Mesenchymal stem cell (in vitro differentiated cells and primary cell): ENCODE measurements at regions not wholly inside any gene's neighbourhood (a gene's known extent, or its start where the extent isn't known, plus 50 kb on each side); places are given as distances from the start of the nearest gene placed in this dataset.
A peak's percentile ranks its signal among the peaks of the same experiment; 100 is the strongest.

Source experiments
- DNase-seq: peaks from one replicate; pipeline ENCODE4 v3.0.0-alpha.2; 2013
- H2AFZ ChIP-seq: one replicate; pipeline ENCODE4 v1.6.1; 2013; ENCODE audit warnings: low read depth, mild to moderate bottlenecking, control low read depth, inconsistent platforms, low read length, moderate library complexity
- H2AK5ac ChIP-seq: 2 replicates; pipeline ENCODE4 v1.6.1; 2013; ENCODE audit warnings: low read length, moderate library complexity, mild to moderate bottlenecking, inconsistent platforms; ENCODE audit not compliant: severe bottlenecking
- H2BK120ac ChIP-seq: one replicate; pipeline ENCODE4 v1.6.1; 2013; ENCODE audit warnings: low read depth, mild to moderate bottlenecking, inconsistent platforms, low read length, moderate library complexity
- H2BK12ac ChIP-seq, 2 experiments: one replicate each; pipeline ENCODE4 v1.6.1; 2013; ENCODE audit warnings: inconsistent platforms in 2 of 2, low read length in 2 of 2, mild to moderate bottlenecking in 2 of 2, moderate library complexity in 2 of 2, control low read depth in 1 of 2
- H2BK15ac ChIP-seq: one replicate; pipeline ENCODE4 v1.6.1; 2013; ENCODE audit warnings: mild to moderate bottlenecking, low read depth, inconsistent platforms; ENCODE audit not compliant: poor library complexity, severe bottlenecking
- H2BK5ac ChIP-seq: 2 replicates; pipeline ENCODE4 v1.6.1; 2013; ENCODE audit warnings: low read depth, mild to moderate bottlenecking, low read length, control low read depth, inconsistent platforms; ENCODE audit not compliant: poor library complexity, severe bottlenecking
- H3K14ac ChIP-seq, 2 experiments: one replicate each; pipeline ENCODE4 v1.6.1; 2013; ENCODE audit warnings: inconsistent platforms in 2 of 2, low read length in 2 of 2, control low read depth in 1 of 2, mild to moderate bottlenecking in 1 of 2, moderate library complexity in 1 of 2
- H3K18ac ChIP-seq, 2 experiments: one replicate each; pipeline ENCODE4 v1.6.1; 2013; ENCODE audit warnings: inconsistent platforms in 2 of 2, low read length in 2 of 2, control low read depth in 1 of 2, low read depth in 1 of 2, mild to moderate bottlenecking in 1 of 2
- H3K23ac ChIP-seq, 2 experiments: one replicate each; pipeline ENCODE4 v1.6.1; 2013; ENCODE audit warnings: inconsistent platforms in 2 of 2, low read length in 2 of 2, mild to moderate bottlenecking in 2 of 2, moderate library complexity in 2 of 2, control low read depth in 1 of 2
- H3K27ac ChIP-seq: 2 replicates; pipeline ENCODE4 v1.5.1; 2013; ENCODE audit warnings: mild to moderate bottlenecking, moderate library complexity, low read length, control low read depth, inconsistent platforms; ENCODE audit not compliant: poor library complexity, severe bottlenecking
- H3K27me3 ChIP-seq, 2 experiments: 2 replicates each; pipeline versions ENCODE4 v1.6.1 to v1.7.0; 2013; ENCODE audit warnings: low read length in 2 of 2, mild to moderate bottlenecking in 2 of 2, moderate library complexity in 2 of 2, control low read depth in 1 of 2, inconsistent platforms in 1 of 2; ENCODE audit not compliant: control insufficient read depth in 1 of 2, insufficient read depth in 1 of 2
- H3K36me3 ChIP-seq, 2 experiments: 2 replicates each; pipeline versions ENCODE4 v1.6.1 to v1.7.0; 2013; ENCODE audit warnings: low read length in 2 of 2, control low read depth in 1 of 2, inconsistent platforms in 1 of 2, low read depth in 1 of 2, mild to moderate bottlenecking in 1 of 2; ENCODE audit not compliant: insufficient read depth in 2 of 2, control insufficient read depth in 1 of 2
- H3K4ac ChIP-seq, 2 experiments: one replicate each; pipeline ENCODE4 v1.6.1; 2013; ENCODE audit warnings: inconsistent platforms in 2 of 2, low read length in 2 of 2, mild to moderate bottlenecking in 2 of 2, moderate library complexity in 2 of 2, control low read depth in 1 of 2, low read depth in 1 of 2
- H3K4me1 ChIP-seq: 2 replicates; pipeline ENCODE4 v1.6.1; 2013; ENCODE audit warnings: low read depth, low read length, control low read depth; ENCODE audit not compliant: control insufficient read depth, insufficient read depth
- H3K4me2 ChIP-seq: 2 replicates; pipeline ENCODE4 v1.6.1; 2013; ENCODE audit warnings: low read length, mild to moderate bottlenecking, inconsistent platforms; ENCODE audit not compliant: poor library complexity, severe bottlenecking
- H3K4me3 ChIP-seq, 2 experiments: 2 replicates each; pipeline versions ENCODE4 v1.5.1 to v1.7.0; 2013; ENCODE audit warnings: low read length in 2 of 2, mild to moderate bottlenecking in 2 of 2, control low read depth in 1 of 2, low read depth in 1 of 2; ENCODE audit not compliant: insufficient read depth in 1 of 2
- H3K79me1 ChIP-seq: replicated peaks from 2 replicates; pipeline ENCODE4 v1.6.1; 2013; ENCODE audit warnings: mild to moderate bottlenecking, control low read depth, low read length, inconsistent platforms; ENCODE audit not compliant: poor library complexity, severe bottlenecking
- H3K9ac ChIP-seq: 2 replicates; pipeline ENCODE4 v1.7.0; 2013; ENCODE audit warnings: mild to moderate bottlenecking, low read length, moderate library complexity
- H3K9me3 ChIP-seq: 2 replicates; pipeline ENCODE4 v1.7.0; 2013; ENCODE audit warnings: mild to moderate bottlenecking, low read length; ENCODE audit not compliant: control insufficient read depth
- H4K8ac ChIP-seq: one replicate; pipeline ENCODE4 v1.6.1; 2013; ENCODE audit warnings: inconsistent platforms, mild to moderate bottlenecking, low read length, moderate library complexity
- H4K91ac ChIP-seq: one replicate; pipeline ENCODE4 v1.6.1; 2013; ENCODE audit warnings: mild to moderate bottlenecking, low read length, inconsistent platforms
- WGBS: methylation state at CpG from one replicate; pipeline ENCODE4 v1.1.7; 2013; ENCODE audit warnings: mixed read lengths; 5-methylcytosine and 5-hydroxymethylcytosine counted together

GRCh38 chr2:18998491-18998890, 359.9 kb downstream of the OSR1 start:
- Histone ChIP-seq H3K4ac (no peak overlapping the region), H3K14ac (no peak overlapping the region), H3K27ac (peak overlapping the region; percentile 68), H4K91ac (no peak overlapping the region), H3K4me2 (no peak overlapping the region), H2AFZ (no peak overlapping the region), H3K18ac (no peak overlapping the region), H2BK15ac (no peak overlapping the region), H2BK5ac (no peak overlapping the region), H3K4me3 (no peak overlapping the region), H2AK5ac (no peak overlapping the region), H3K9me3 (no peaks in the 10 kb centered on the region), H3K27me3 (no peaks in the 10 kb centered on the region), H3K79me1 (no peaks in the 10 kb centered on the region), H3K4me1 (peaks cover 4% of the 10 kb centered on the region), H2BK120ac (no peak overlapping the region), H4K8ac (no peak overlapping the region), H3K36me3 (no peaks in the 10 kb centered on the region), H3K9ac (no peak overlapping the region), H3K23ac (no peak overlapping the region), H2BK12ac (no peak overlapping the region)
- no CpG with 5 or more reads among the region's 1 CpG for WGBS
- DNase-seq = no peak

DNA sequence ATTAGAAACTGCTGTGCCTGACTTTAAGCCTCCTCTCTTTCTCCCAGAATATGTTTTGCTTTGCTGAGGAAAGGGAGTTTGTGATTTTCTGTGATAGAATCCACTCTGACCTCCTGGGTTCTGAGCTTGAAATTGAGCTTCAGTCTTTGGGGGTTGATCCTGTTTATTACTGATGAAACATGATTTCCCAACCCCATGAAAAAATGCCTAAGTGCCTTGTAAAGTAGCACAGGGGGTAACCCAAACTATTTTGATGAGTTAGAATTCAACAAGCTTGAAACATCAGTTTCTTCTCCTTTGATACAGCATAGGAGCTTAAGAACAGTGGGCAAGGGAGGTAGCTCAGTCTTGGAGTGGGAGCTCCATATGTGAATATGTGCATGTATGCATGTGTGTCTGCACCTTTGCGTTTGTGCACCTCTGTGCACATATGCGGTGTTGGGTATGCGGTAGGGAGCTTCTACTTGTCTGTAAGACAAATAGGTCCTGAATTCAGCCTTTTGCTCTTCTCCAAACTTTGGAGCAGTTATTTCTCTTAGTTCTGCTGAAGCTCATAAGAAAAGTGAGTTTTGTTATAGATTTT, 364.6 kb downstream of the OSR1 start:
- H3K9ac ChIP-seq = no peak overlapping the region
- H3K27ac ChIP-seq = no peak overlapping the region
- no peak overlapping the region for H3K23ac ChIP-seq
- H3K9me3 ChIP-seq = no peaks in the 10 kb centered on the region
- H3K4me3 ChIP-seq = no peak overlapping the region
- peak overlapping the region in 1 of 2 experiments; percentile 74 for H3K18ac ChIP-seq
- H2BK5ac ChIP-seq = no peak overlapping the region
- H3K4me1 ChIP-seq = peaks cover 8% of the 10 kb centered on the region
- no peak overlapping the region for H3K4ac ChIP-seq
- H2BK12ac ChIP-seq = peak overlapping the region in 1 of 2 experiments; percentile 86
- no peak overlapping the region for H4K91ac ChIP-seq
- no peaks in the 10 kb centered on the region for H3K79me1 ChIP-seq
- no peak overlapping the region for H3K4me2 ChIP-seq
- H2AFZ ChIP-seq = no peak overlapping the region
- H2BK120ac ChIP-seq = no peak overlapping the region
- no peak overlapping the region for H2BK15ac ChIP-seq
- H4K8ac ChIP-seq = no peak overlapping the region
- DNase-seq = no peak
- H3K14ac ChIP-seq = no peak overlapping the region
- H2AK5ac ChIP-seq = peak overlapping the region; percentile 73
- no peaks in the 10 kb centered on the region for H3K27me3 ChIP-seq
- 94% methylated on average over 3 of the region's 3 CpGs for WGBS
- no peaks in the 10 kb centered on the region for H3K36me3 ChIP-seq

- H3K4me3 ChIP-seq = peak overlapping the region in 1 of 2 experiments; percentile 21
- peak overlapping the region; percentile 21 for H3K4me2 ChIP-seq
- H3K36me3 ChIP-seq = no peaks in the 10 kb centered on the region
- H3K14ac ChIP-seq = peak overlapping the region in 1 of 2 experiments; percentile 71
- 68% methylated on average over 1 of the region's 5 CpGs for WGBS
- H4K8ac ChIP-seq = peak overlapping the region; percentile 61
- H3K4ac ChIP-seq = peak overlapping the region; percentile 41 to 89
- no peak overlapping the region for H2AFZ ChIP-seq
- H2BK12ac ChIP-seq = peak overlapping the region; percentile 92 to 99
- peak overlapping the region; percentile 100 for H2AK5ac ChIP-seq
- H3K27ac ChIP-seq = peak overlapping the region; percentile 97
- no peak overlapping the region for H2BK120ac ChIP-seq
- H3K27me3 ChIP-seq = no peaks in the 10 kb centered on the region
- peak overlapping the region; percentile 2 for H2BK15ac ChIP-seq
- no peaks in the 10 kb centered on the region for H3K79me1 ChIP-seq
- H3K18ac ChIP-seq = peak overlapping the region; percentile 37 to 91
- DNase-seq = peak; percentile 54
- peak overlapping the region; percentile 63 for H3K9ac ChIP-seq
- H3K9me3 ChIP-seq = no peaks in the 10 kb centered on the region
- peaks cover 8% of the 10 kb centered on the region for H3K4me1 ChIP-seq
- H3K23ac ChIP-seq = no peak overlapping the region
- H4K91ac ChIP-seq = peak overlapping the region; percentile 78
- H2BK5ac ChIP-seq = peak overlapping the region; percentile 98
These were observed 366.9 kb downstream of the OSR1 start for GRCh38 chr2:18991177-18992168.

DNA sequence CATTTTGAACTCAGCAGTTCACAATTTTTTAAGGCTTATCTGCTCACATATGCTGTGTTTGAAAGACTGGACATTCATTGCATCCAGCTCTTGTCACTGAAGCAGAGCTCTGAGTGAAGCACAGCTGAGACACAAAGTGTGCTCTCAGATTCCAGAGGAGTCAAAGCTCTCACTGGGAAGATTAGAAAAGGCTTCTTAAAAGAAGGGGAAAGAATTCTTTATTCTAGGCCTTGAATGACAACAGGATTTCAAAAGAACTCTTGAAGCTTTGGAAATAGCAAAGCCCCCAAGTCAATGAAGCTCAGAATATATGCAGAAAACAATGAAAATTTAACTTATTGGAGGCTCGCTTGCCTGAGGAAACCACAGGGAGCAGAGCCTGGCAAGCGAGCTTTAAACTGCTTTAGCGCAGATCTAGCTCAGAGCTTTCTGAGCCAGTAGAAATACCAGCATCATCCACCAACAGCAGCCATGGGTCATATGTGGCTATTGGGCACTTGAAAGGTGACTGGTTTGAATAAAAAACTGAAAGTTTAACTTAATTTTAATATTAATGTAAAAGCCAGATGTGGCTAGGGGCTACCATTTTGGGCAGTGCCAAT, 369.7 kb downstream of the OSR1 start:
- H3K18ac ChIP-seq = peak overlapping the region; percentile 62 to 73
- peak; percentile 37 for DNase-seq
- H2BK12ac ChIP-seq = peak overlapping the region; percentile 37 to 66
- no peak overlapping the region for H3K4me3 ChIP-seq
- no peak overlapping the region for H3K4ac ChIP-seq
- H4K91ac ChIP-seq = no peak overlapping the region
- no peak overlapping the region for H3K23ac ChIP-seq
- no peaks in the 10 kb centered on the region for H3K79me1 ChIP-seq
- peak overlapping the region; percentile 34 for H2BK120ac ChIP-seq
- H2BK5ac ChIP-seq = peak overlapping the region; percentile 62
- H2BK15ac ChIP-seq = no peak overlapping the region
- peaks cover 6% of the 10 kb centered on the region for H3K4me1 ChIP-seq
- H3K9me3 ChIP-seq = no peaks in the 10 kb centered on the region
- no peak overlapping the region for H2AFZ ChIP-seq
- no peaks in the 10 kb centered on the region for H3K36me3 ChIP-seq
- peak overlapping the region; percentile 42 for H3K27ac ChIP-seq
- no peaks in the 10 kb centered on the region for H3K27me3 ChIP-seq
- H3K4me2 ChIP-seq = no peak overlapping the region
- H3K9ac ChIP-seq = no peak overlapping the region
- WGBS = 86% methylated on average over 3 of the region's 3 CpGs
- no peak overlapping the region for H3K14ac ChIP-seq
- H2AK5ac ChIP-seq = peak overlapping the region; percentile 85
- no peak overlapping the region for H4K8ac ChIP-seq
